GM18505 (cell line): ENCODE measurements at regions not wholly inside any gene's neighbourhood (a gene's known extent, or its start where the extent isn't known, plus 50 kb on each side); places are given as distances from the start of the nearest gene placed in this dataset.

Source experiments
- ATAC-seq: cut with Tn5 transposase; IDR thresholded peaks from one replicate; pipeline ENCODE4 v1.9.1; 2021; ENCODE audit not compliant: unreplicated experiment
- POLR2A ChIP-seq: IDR thresholded peaks from 4 replicates; pipeline ENCODE4 v1.6.1; 2011; ENCODE audit warnings: borderline replicate concordance; ENCODE audit not compliant: insufficient read depth, insufficient read length; ENCODE audit errors: extremely low read depth

- no peak for ATAC-seq
Observed at GRCh38 chr7:67858931-67859330, 862.3 kb downstream of the TYW1 start.

GRCh38 chr7:67863911-67864310 lies 867.3 kb downstream of the TYW1 start:
- ATAC-seq: no peak
- no peak for TF ChIP-seq POLR2A

More at GRCh38 chr7:67858931-67859330, 862.3 kb downstream of the TYW1 start:
- no peak for TF ChIP-seq POLR2A

DNA sequence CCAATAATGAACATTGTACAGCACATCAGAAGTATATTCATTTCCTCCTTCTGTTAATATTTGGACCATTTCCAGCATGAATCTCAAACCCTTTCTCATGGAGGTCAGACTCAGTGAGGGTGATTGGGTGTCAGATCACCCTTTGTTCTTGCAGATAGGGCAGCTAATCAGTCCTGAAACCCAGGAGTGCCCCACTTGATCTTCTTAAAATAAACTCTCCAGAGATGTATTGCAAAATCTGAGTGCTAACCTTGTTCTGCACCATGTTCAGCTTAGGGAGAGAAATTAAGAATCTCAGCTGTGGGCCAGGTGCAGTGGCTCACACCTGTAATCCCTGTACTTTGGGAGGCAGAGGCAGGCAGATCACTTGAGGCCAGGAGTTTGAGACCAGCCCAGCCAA lies 869.4 kb downstream of the TYW1 start:
- no peak for TF ChIP-seq POLR2A

DNA sequence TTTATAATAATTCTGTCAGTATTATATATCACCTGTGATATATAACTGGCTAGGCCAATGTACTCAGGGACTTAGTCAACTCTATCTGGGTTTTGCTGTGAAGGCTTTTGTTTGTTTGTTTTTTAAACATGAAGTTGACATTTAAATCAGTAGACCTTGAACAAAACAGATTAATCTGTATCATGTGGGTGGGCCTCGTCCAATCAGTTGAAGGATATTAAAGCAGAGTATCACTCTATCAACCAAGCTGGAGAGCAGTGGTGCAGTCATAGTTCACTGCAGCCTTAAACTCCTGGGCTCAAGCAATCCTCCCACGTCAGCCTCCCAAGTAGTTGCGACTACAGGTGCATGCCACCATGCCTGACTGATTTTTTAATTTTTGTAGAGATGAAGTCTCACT lies 870.2 kb downstream of the TYW1 start:
- no peak for ATAC-seq
- TF ChIP-seq POLR2A: no peak

More for the DNA sequence above, 869.4 kb downstream of the TYW1 start:
- no peak for ATAC-seq

- no peak for ATAC-seq
- TF ChIP-seq POLR2A: no peak
Observed at GRCh38 chr7:67870396-67870795, 873.8 kb downstream of the TYW1 start.

DNA sequence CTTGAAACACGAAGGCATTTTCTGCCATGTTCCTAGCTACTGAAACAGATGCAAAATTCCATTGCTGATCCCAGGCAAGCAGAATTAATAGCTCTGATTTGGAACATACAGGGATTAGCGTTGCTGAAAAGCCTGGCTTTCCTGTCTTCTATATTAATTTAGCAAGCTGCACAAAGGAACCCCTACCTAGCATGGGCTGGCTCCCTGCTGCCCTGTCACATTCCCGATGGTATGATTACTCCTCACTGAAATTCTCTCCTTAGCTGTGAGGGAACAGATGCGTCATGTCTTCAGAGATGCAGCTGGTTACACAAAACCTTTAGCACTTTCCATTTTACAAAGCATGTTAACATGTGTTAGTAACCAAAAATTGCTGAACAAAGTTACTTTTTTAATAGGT lies 878.9 kb downstream of the TYW1 start:
- no peak for TF ChIP-seq POLR2A
- ATAC-seq: no peak

- TF ChIP-seq POLR2A: no peak
- no peak for ATAC-seq
Observed at GRCh38 chr7:67878808-67879207, 882.2 kb downstream of the TYW1 start.

GRCh38 chr7:67882843-67883242 lies 886.2 kb downstream of the TYW1 start:
- ATAC-seq: no peak
- no peak for TF ChIP-seq POLR2A

- ATAC-seq: no peak
- TF ChIP-seq POLR2A: no peak
Observed at GRCh38 chr7:67890316-67890715, 893.7 kb downstream of the TYW1 start.

DNA sequence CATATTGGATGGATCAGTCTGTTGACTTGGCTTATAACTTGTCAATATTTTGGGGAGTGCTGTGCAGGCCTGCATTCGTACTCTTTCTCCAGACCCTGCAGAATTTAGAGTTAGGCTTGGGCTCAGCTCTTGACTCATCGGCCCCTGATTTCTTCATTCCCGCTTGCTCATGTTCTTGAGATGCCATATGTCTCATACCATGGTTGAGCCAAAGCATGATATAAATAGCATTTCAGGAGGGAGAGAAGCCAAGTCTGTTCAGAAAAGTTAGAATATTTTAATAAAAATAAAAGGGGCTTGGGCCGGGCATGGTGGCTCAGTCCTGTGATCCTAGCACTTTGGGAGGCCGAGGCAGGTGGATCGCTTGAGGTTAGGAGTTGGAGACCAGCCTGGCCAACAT lies 898.1 kb downstream of the TYW1 start:
- TF ChIP-seq POLR2A: no peak
- ATAC-seq: no peak

DNA sequence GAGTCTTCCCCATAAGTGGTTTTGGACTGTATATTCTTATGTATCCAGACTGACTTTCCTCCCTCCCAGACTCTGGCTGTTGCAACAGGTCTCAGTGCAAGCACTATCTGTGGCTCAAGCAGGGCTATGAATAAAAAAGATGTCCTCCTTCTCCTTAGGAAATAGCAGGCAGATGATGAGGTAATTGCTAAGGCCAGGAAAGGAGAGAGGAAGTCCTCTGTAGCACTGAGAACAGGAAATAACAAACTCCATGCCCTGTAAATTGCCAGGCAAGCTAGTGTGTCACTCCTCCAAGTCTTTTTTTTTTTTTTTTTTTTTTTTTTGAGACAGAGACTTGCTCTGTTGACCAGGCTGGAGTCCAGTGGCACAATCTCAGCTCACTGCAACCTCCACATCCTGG lies 900.1 kb downstream of the TYW1 start:
- no peak for TF ChIP-seq POLR2A
- ATAC-seq: no peak

GRCh38 chr7:67900456-67900855 lies 903.8 kb downstream of the TYW1 start:
- ATAC-seq: no peak
- no peak for TF ChIP-seq POLR2A

DNA sequence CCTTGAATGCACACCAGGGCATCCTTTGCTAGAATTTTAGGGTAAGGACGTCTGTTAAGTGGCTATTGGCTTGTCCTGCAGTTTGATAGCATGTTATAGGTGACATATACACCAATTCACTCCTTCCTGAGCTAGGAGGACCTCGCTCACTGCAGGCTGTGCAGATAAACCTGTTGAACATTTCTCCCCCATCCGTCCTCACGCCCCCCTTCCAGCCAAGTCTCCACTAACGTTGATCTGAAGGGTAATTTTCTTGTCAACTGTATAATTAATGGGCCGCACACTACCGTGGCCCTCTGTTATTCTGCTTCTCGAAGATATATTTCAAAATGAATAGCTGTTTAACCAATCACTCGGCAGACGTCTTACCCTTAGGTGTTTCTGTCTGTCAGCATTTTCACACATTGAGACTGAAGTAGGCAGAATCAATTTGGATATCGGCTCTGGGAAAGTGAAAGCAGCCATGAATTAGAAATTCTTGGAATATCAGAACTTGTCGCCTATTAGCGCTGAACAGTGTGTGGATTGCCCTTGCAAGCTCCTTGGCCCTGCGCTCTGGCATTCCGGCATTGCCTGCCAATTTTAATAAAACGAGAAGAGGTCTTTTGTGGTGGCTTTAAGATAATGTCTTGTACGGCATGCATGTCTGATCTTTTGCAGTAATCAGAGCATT lies 905.3 kb downstream of the TYW1 start:
- TF ChIP-seq POLR2A: no peak
- no peak for ATAC-seq

- ATAC-seq: no peak
- TF ChIP-seq POLR2A: no peak
Observed at GRCh38 chr7:67907792-67908191, 911.2 kb downstream of the TYW1 start.

DNA sequence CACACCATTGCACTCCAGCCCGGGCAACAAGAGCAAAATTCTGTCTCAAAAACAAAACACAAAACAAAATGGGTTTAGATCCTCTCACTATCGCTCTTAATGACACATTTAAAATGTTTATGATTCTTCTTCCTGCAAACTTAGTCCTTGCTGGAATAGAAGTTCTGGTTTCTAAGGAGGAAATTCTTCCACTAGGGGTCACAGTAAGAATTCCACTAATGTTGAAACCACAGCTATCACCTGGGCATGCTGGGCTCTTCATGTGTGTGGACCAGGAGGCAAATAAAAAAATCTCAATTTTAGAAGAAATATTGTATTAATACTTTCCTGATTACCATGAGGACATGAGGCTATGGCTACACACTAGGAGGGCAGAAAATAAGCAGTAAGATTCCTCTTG lies 915.8 kb downstream of the TYW1 start:
- no peak for TF ChIP-seq POLR2A
- ATAC-seq: no peak
